Skeletal muscle satellite cell (primary cell): ENCODE measurements at regions not wholly inside any gene's neighbourhood (a gene's known extent, or its start where the extent isn't known, plus 50 kb on each side); places are given as distances from the start of the nearest gene placed in this dataset.

ENCODE experiments used
- H3K27me3 ChIP-seq: 2 replicates; pipeline ENCODE4 v1.7.0; 2013; ENCODE audit warnings: low read length; ENCODE audit not compliant: control insufficient read depth, insufficient read depth
- H3K36me3 ChIP-seq: 2 replicates; pipeline ENCODE4 v1.7.0; 2013; ENCODE audit warnings: mild to moderate bottlenecking, control low read depth, low read length; ENCODE audit not compliant: insufficient read depth
- H3K4me1 ChIP-seq: 2 replicates; pipeline ENCODE4 v1.7.0; 2013; ENCODE audit warnings: low read length; ENCODE audit not compliant: control insufficient read depth, insufficient read depth
- H3K4me2 ChIP-seq: 2 replicates; pipeline ENCODE4 v1.7.0; 2013; ENCODE audit warnings: mild to moderate bottlenecking, low read length
- H3K4me3 ChIP-seq: 2 replicates; pipeline ENCODE4 v1.7.0; 2013; ENCODE audit warnings: low read length
- H3K9ac ChIP-seq: 2 replicates; pipeline ENCODE4 v1.7.0; 2013; ENCODE audit warnings: mild to moderate bottlenecking, low read depth, low read length, moderate library complexity
- H3K9me3 ChIP-seq: replicated peaks from 2 replicates; pipeline ENCODE4 v1.7.0; 2013; ENCODE audit warnings: mild to moderate bottlenecking, control low read depth, low read length

DNA sequence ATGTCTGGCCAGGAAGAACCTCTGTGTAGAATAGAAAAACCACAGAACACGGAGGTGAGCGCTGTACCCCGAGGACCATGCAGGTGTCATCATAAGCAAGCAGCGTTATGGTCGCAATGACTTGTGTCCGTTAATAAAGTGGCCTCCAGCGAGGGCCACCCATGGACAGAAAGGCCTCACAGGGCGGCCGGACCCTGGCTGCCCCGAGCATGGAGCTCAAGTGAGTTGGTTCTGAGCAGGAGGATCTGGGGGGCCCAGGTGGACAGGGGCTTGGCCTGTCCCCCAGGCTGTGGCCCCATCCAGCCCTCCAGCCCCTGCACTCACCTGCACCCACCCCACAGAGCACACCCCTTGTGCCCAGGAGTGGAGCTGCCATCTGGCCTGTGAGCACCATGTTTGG is 133.8 kb downstream of the BRD1 start:
- no peaks in the 10 kb centered on the region for H3K36me3 ChIP-seq

DNA sequence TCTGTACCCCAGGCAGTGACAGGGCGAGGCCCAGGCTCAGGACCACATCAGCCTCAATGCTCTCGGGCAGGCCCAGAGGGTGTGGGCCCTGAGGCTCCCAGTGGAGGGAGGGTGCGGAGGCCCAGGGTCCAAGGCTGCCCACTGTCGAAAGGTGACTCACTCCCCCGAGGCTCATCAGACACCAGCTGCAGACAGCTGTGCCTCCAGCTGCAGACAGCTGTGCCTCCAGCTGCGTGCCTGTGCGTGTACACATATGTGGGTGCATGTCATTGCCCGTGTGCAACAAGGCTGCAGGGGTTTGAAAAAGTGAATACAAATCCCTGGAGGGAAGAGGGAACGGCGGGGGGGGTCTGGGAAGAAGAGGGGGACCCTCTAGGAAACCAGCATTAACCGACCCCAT is 134.3 kb downstream of the BRD1 start:
- Histone ChIP-seq H3K9me3 (peaks cover 8% of the 10 kb centered on the region), H3K4me1 (no peaks in the 10 kb centered on the region), H3K4me3 (no peak overlapping the region), H3K36me3 (no peaks in the 10 kb centered on the region), H3K4me2 (no peak overlapping the region), H3K9ac (no peak overlapping the region), H3K27me3 (no peaks in the 10 kb centered on the region)

More for the DNA sequence above, 133.8 kb downstream of the BRD1 start:
- H3K9me3 ChIP-seq, result peaks cover 8% of the 10 kb centered on the region
- no peak overlapping the region for H3K4me3 ChIP-seq
- no peaks in the 10 kb centered on the region for H3K4me1 ChIP-seq
- H3K9ac ChIP-seq, result no peak overlapping the region
- H3K4me2 ChIP-seq, result no peak overlapping the region
- no peaks in the 10 kb centered on the region for H3K27me3 ChIP-seq

DNA sequence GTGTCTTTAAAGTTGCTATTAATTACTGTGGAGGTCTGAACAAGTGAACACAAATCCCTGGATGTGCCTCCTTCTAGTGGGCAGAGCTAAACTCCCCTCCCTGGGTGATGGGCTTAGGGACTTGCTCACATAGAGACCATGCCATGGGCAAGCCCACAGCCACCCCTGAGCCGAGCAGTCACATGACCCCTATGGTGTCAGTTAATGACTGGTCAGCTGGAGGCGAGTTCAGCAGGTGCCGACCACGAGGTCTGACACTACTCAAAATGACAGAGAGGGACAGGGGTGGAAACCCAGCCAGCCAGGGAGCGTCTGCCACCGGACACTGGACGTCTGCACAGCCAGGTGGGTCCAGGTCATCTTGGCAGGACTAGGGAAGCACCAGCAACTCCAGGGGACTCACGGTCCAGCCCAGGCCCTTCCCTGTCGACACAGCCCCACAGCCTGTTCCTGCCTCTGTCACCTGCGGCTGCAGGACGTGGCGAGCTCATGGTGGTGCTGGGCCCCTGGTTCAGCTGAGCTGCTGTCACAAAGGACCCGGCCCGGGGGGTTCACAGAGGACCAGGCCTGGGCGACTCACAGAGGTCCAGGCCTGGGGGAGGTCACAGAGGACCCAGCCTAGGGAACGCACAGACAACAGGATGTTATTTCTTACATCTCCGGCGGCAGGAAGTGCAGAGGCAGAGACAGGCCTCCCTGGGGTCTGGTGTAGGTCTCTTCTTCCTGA is 135.0 kb downstream of the BRD1 start:
- Histone ChIP-seq H3K36me3 (no peaks in the 10 kb centered on the region), H3K4me1 (no peaks in the 10 kb centered on the region), H3K9me3 (peaks cover 8% of the 10 kb centered on the region), H3K27me3 (no peaks in the 10 kb centered on the region), H3K9ac (no peak overlapping the region), H3K4me2 (no peak overlapping the region), H3K4me3 (no peak overlapping the region)

DNA sequence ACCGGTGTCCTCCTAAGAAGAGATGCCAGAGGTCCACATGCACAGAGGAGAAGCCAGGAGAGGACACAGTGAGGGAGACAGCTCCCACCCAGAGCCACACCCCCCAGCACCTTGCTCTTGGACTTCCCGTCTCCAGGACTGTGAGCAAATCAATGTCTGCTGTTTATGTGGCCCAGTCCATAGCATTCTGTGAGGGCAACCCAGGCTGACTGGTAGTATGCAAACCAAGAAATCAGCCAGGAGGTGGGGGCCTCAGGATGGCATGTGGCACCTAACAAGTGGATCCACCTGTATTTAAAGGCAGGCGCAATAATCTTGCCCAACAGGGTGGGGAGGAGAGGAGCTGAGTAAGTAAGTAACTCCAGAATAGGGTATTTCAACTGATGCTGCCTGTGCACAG is 136.4 kb downstream of the BRD1 start:
- H3K27me3 ChIP-seq, result no peaks in the 10 kb centered on the region
- peaks cover 11% of the 10 kb centered on the region for H3K9me3 ChIP-seq
- H3K9ac ChIP-seq, result no peak overlapping the region
- no peak overlapping the region for H3K4me3 ChIP-seq
- H3K4me2 ChIP-seq, result no peak overlapping the region
- no peaks in the 10 kb centered on the region for H3K36me3 ChIP-seq
- H3K4me1 ChIP-seq, result no peaks in the 10 kb centered on the region

DNA sequence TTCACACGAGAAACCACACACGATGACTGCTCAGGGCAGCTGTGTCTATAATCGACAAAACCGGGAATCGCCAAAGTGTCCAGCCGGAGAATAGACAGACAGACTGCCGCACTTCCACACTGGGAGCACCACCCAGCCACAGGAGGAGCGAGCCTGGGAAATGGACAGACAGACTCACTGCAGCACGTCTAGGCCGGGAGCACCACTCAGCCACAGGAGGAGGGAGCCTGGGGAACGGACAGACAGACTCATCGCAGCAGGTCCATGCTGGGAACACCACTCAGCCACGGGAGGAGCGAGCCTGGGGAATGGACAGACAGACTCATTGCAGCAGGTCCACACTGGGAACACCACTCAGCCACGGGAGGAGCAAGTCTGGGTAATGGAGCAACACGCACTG is 137.2 kb downstream of the BRD1 start:
- no peaks in the 10 kb centered on the region for H3K36me3 ChIP-seq
- no peak overlapping the region for H3K9ac ChIP-seq
- H3K4me3 ChIP-seq, result no peak overlapping the region
- H3K4me1 ChIP-seq, result no peaks in the 10 kb centered on the region
- peaks cover 11% of the 10 kb centered on the region for H3K9me3 ChIP-seq
- H3K27me3 ChIP-seq, result no peaks in the 10 kb centered on the region
- H3K4me2 ChIP-seq, result no peak overlapping the region

DNA sequence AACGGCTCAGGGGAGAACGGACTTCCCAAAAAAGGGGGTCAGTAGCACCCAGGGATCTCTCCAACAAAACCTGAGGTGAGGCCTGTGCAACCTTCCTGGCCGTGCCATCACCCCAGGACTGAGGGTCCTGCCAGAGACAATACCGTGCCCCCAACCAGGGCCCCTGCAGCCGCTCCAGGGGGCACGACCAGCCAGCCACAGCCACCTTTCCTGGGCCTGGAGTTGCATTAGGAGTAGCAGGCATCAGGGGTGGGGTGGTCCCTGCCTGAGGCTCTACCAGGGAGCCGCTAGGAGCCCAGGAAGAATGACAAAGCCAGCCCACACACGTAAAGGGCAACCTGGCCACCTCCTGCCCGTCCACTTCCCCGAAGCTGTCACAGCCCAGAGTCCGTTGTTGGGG is 137.8 kb downstream of the BRD1 start:
- H3K27me3 ChIP-seq, result no peaks in the 10 kb centered on the region
- H3K9me3 ChIP-seq, result peaks cover 11% of the 10 kb centered on the region
- H3K9ac ChIP-seq, result no peak overlapping the region
- H3K36me3 ChIP-seq, result no peaks in the 10 kb centered on the region
- no peak overlapping the region for H3K4me2 ChIP-seq
- H3K4me1 ChIP-seq, result no peaks in the 10 kb centered on the region
- H3K4me3 ChIP-seq, result no peak overlapping the region

DNA sequence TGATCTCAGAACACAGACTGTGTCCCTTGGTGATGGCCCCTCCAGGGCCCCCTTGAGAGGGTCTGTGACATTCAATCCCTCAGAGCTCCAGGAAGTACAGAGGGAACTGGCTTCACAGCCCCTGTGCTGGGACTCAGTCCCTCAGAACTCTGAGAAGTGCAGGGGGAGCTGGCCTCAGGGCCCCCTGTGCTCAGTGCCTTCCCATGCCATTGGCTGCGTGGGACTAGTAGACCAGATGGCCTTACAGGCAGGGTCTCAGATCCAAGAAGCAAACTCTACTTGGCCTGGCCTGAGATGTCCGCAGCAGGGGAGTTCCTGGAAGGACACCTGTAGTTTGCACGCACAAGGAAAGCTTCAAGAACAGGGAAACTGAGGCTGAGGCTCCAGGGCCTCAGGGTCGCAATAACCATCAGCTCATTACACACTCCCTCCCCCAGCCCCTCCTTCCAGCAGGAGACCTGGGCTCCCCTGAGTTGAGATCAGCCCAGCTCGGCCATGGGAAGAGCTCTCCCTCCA is 138.4 kb downstream of the BRD1 start:
- Histone ChIP-seq H3K36me3 (no peaks in the 10 kb centered on the region), H3K4me1 (no peaks in the 10 kb centered on the region), H3K9ac (no peak overlapping the region), H3K4me3 (no peak overlapping the region), H3K9me3 (peaks cover 11% of the 10 kb centered on the region), H3K4me2 (no peak overlapping the region), H3K27me3 (no peaks in the 10 kb centered on the region)

DNA sequence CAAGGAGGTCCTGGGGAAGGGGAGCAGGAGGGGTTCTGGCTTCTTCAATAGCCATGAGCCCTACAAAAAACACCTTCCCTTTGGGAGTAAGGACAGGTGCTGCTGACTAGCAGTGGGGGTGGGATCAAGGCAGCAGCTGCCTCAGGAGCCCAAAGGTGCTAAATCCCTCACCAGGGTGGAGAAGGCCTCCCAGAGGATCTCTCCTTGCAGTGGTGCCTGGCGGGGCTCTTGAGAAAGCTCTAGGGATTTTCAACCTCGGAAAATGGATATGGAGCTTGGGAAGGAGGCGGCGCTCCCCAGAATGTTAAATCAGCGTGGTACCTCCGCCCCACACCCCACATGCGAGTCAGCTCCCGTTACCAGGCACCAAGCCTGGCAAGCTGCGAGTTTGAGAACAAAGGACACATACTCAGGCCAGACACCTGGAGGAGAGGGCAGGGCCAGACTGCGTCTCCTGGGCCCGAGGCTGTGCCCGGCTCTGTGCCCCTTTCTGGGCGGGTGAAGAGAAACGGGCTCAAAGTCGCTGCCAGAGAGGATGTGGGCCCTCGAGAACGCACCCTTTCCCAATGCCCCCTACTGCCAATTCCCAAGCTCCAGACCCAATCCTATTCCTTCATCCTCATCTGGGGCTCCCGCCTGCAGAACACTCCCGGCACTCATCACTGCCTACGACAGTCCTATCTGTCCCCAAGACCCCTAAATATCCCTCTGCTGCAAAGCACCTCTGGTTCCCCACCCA is 139.0 kb downstream of the BRD1 start:
- H3K4me2 ChIP-seq, result no peak overlapping the region
- no peak overlapping the region for H3K9ac ChIP-seq
- no peaks in the 10 kb centered on the region for H3K4me1 ChIP-seq
- no peak overlapping the region for H3K4me3 ChIP-seq
- no peaks in the 10 kb centered on the region for H3K36me3 ChIP-seq
- H3K27me3 ChIP-seq, result no peaks in the 10 kb centered on the region
- H3K9me3 ChIP-seq, result peaks cover 11% of the 10 kb centered on the region

DNA sequence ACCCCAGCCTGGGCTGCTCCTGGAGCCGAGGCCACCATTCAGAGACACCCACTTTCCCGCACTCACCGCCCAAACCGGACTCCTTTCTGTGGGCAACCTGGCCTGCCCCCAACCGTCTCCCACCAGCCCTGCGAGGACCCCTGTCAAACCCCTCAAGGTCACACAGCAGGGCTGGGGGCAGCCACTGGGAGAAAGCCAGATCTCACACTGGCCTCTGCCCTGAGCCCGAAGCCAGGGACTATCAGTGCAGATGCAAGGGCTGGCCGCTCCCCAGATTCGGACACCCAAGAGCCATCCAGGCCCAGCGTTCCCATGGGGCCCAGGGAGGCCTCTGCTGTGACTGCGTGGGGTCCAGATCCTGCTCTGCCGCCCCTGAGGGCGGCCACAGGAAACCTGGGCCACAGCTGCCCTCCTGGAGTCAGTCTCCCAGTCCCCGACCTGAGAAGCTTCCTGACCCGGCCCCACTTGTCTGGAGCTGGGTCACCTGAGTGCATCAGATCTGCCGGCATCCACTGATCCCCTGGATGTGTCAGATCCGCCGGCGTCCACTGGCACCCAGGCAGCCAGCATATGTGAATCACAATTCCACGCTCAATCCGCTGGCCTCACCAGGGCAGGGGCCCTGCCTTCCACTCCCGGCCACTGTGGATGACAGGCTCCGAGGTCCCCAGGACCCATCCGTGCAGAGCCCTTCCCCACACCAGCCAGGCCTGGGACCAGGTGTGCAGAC is 139.7 kb downstream of the BRD1 start:
- Histone ChIP-seq H3K4me1 (no peaks in the 10 kb centered on the region), H3K9me3 (peaks cover 11% of the 10 kb centered on the region), H3K4me2 (no peak overlapping the region), H3K4me3 (no peak overlapping the region), H3K9ac (no peak overlapping the region), H3K36me3 (no peaks in the 10 kb centered on the region), H3K27me3 (no peaks in the 10 kb centered on the region)

DNA sequence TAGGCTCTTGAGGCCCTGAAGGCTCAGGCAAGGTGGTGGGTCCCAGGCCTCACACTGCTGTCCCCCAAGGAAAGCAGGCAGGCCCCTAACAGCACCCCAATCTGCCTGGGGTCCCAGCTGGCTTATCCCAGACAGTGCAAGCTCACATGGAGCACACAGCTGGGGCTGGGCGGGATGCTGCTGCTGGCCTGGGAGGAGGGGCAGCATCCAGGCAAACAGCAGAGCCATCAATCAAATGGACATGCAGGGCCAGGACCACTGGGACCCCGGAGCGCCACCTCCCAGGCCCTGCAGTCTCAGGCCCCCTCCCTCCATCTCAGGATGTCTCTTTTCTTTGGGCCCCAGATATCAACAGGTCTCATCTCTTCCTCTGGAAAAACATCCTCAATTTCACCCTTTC is 140.3 kb downstream of the BRD1 start:
- no peak overlapping the region for H3K4me2 ChIP-seq
- H3K4me1 ChIP-seq, result no peaks in the 10 kb centered on the region
- H3K27me3 ChIP-seq, result no peaks in the 10 kb centered on the region
- H3K9me3 ChIP-seq, result peaks cover 11% of the 10 kb centered on the region
- H3K4me3 ChIP-seq, result no peak overlapping the region
- no peak overlapping the region for H3K9ac ChIP-seq
- no peaks in the 10 kb centered on the region for H3K36me3 ChIP-seq

DNA sequence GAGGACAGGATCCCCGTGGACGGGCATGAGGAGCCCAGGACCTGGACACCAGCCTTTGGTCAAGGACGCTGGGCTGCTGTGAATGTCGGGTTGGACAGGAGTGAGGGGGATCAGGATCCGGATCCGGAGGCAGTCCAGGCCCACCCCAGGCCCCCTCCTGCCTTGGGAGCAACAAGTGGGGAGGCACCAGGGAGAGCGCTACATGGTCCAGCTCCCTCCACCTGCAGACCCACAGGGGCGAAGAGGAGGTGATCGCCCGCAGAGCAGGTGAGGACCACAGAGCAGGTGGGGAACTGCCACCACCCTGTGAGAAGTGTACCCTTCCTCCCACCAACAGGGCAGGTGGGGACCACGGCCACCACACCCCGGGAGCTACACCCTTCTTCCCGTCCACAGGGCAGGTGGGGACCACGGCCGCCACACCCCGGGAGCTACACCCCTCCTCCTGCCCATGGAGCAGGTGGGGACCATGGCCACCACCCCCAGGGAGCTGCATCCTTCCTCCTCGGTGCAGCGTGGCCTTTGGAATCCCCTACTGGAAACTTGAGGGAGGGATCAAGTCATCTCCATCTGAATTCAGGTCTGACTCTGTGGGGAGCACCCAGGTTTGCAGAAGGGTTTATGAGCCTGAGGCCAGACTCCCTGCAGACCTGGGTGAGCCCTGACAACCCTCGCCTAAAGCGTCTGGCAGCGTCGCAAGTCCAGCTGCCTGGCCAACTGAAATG is 141.0 kb downstream of the BRD1 start:
- Histone ChIP-seq H3K27me3 (no peaks in the 10 kb centered on the region), H3K9me3 (peaks cover 11% of the 10 kb centered on the region), H3K36me3 (no peaks in the 10 kb centered on the region), H3K4me2 (no peak overlapping the region), H3K9ac (no peak overlapping the region), H3K4me1 (no peaks in the 10 kb centered on the region), H3K4me3 (no peak overlapping the region)
